AG04449 (cell line): ENCODE measurements at regions not wholly inside any gene's neighbourhood (a gene's known extent, or its start where the extent isn't known, plus 50 kb on each side); places are given as distances from the start of the nearest gene placed in this dataset.

Source experiments
- CTCF ChIA-PET: fragments of 350-600 bp; formaldehyde crosslinking; extraction: SDS; loops from one replicate; lab custom pipeline; 2021; ENCODE audit warnings: antibody characterized with exemption; lab: Yijun Ruan, JAX
- POLR2A ChIA-PET: fragments of 400-600, 350-600 bp; formaldehyde crosslinking; extraction: SDS; loops from one replicate; lab custom pipeline; 2020; ENCODE audit warnings: antibody characterized with exemption, inconsistent platforms; lab: Yijun Ruan, JAX
- DNase-seq: peaks from one replicate; pipeline ENCODE4 v3.0.0-alpha.2; 2010; ENCODE audit warnings: low read depth, low spot score
- H3K4me3 ChIP-seq: 2 replicates; pipeline ENCODE4 v1.5.1; 2011; ENCODE audit warnings: low read depth, mild to moderate bottlenecking, control low read depth, low read length
- CTCF ChIP-seq: IDR thresholded peaks from one replicate; pipeline ENCODE4 v1.5.1; 2011; ENCODE audit warnings: mild to moderate bottlenecking, moderate library complexity, low read length, control low read depth, inconsistent platforms; ENCODE audit not compliant: insufficient read depth; ENCODE audit errors: missing control alignments

- no peak for TF ChIP-seq CTCF
- CTCF ChIA-PET = no interaction called here
- POLR2A ChIA-PET = no interaction called here
- no peak for DNase-seq
- H3K4me3 ChIP-seq = no peak overlapping the region
Measured at GRCh38 chr11:81104051-81104450, 1629.6 kb downstream of the FAM181B start.

GRCh38 chr11:81098471-81098870 is 1635.2 kb downstream of the FAM181B start:
- POLR2A ChIA-PET = no interaction called here

DNA sequence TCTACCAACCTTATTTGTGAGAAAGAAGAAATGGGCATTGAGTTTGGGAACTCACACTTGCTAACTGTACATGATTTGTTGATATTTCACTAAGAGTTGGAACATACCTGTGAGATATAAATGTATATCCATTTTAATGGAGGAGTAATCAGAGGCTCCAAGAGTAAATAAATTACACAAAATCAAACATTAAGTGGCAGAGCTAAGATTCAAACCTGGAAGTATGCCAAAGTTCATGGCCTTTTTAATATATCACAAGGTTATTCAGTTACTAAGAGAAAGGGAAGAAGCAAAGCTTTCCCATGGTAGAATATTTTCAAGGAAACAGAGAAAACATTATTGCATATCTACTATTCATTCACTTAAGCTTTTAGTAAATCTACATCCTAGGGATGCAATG is 1641.1 kb downstream of the FAM181B start:
- ChIA-PET POLR2A (no interaction called here), CTCF (no interaction called here)
- TF ChIP-seq CTCF = no peak
- DNase-seq = no peak
- no peak overlapping the region for H3K4me3 ChIP-seq

More at GRCh38 chr11:81098471-81098870, 1635.2 kb downstream of the FAM181B start:
- CTCF ChIA-PET = no interaction called here
- no peak for DNase-seq
- no peak for TF ChIP-seq CTCF
- H3K4me3 ChIP-seq = no peak overlapping the region

DNA sequence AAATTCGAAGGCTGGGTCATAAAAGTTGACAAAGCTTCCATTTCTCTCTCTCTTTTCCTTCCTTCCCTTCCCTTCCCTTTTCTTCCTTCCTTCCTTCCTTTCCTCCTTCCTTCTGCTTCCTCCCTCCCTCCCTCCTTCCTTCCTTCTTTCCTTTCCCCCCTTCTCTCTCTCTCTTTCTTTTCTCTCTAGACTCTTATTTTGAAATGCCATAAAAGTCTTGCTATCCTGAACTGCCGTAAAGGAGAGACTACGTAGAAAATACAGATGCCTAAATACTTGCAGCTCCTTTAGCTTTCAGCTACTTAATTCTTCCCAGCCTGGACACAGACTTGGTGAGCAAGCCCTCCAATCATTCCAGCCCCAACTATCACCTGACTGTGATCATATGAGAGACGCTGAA is 1644.4 kb downstream of the FAM181B start:
- POLR2A ChIA-PET = no interaction called here
- CTCF ChIA-PET = no interaction called here
- no peak for TF ChIP-seq CTCF
- no peak for DNase-seq
- H3K4me3 ChIP-seq = no peak overlapping the region

GRCh38 chr11:81080476-81080875 is 1639.6 kb upstream of the TENM4 start:
- TF ChIP-seq CTCF = no peak
- ChIA-PET POLR2A (no interaction called here), CTCF (no interaction called here)
- no peak for DNase-seq
- H3K4me3 ChIP-seq = no peak overlapping the region

DNA sequence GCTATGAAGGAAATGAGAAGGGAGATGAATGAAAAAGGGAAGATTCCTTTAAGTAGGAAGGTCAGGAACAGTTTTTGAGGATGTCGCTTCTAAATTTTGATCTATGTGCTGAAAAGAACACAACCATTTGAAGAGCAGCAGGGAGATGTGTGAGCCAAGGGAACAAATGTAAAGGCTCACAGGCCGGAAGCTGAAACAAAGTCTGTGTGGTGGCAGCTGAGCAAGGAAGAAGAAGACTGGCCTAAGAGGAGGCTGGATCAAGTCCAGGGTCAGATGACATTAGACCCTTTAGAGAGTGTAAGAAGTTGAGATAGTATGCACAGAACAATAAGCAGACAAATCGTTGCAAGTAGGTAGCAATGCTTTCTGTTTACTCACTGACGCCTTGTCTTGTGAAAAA is 1631.4 kb upstream of the TENM4 start:
- POLR2A ChIA-PET = no interaction called here

More for the DNA sequence above, 1631.4 kb upstream of the TENM4 start:
- DNase-seq = no peak
- H3K4me3 ChIP-seq = no peak overlapping the region
- TF ChIP-seq CTCF = no peak
- CTCF ChIA-PET = no interaction called here
